Nephron progenitor cell (in vitro differentiated cells): ENCODE measurements at regions not wholly inside any gene's neighbourhood (a gene's known extent, or its start where the extent isn't known, plus 50 kb on each side); places are given as distances from the start of the nearest gene placed in this dataset.
"Not testable (repeated sequence)": the region's sequence is repeated elsewhere in the genome, so short reads cannot be mapped to it uniquely, and the experiment has no call there.

Experiments
- DNase-seq: peaks from one replicate; pipeline ENCODE4 v3.0.0; 2021
- H3K27ac Mint-ChIP-seq: 2 replicates; pipeline ENCODE4 v1.8.0; 2021; ENCODE audit warnings: mild to moderate bottlenecking, moderate library complexity, mixed read lengths
- H3K27me3 Mint-ChIP-seq: 2 replicates; pipeline ENCODE4 v1.8.0; 2021; ENCODE audit warnings: mild to moderate bottlenecking, low read depth, mixed read lengths; ENCODE audit not compliant: poor library complexity
- H3K36me3 Mint-ChIP-seq: 2 replicates; pipeline ENCODE4 v1.8.0; 2021; ENCODE audit warnings: low read depth, mixed read lengths
- H3K4me1 Mint-ChIP-seq: 2 replicates; pipeline ENCODE4 v1.8.0; 2021; ENCODE audit warnings: mixed read lengths
- H3K4me3 Mint-ChIP-seq: 2 replicates; pipeline ENCODE4 v1.8.0; 2021; ENCODE audit warnings: mild to moderate bottlenecking, moderate library complexity, mixed read lengths
- H3K9me3 Mint-ChIP-seq: 2 replicates; pipeline ENCODE4 v1.8.0; 2021; ENCODE audit warnings: mild to moderate bottlenecking, moderate library complexity, mixed read lengths
- TF ChIP-seq, protein P1 (sequence below): fragments of 200-600 bp; sonication (generic); IDR thresholded peaks from 2 replicates; pipeline ENCODE4 v1.5.0; 2021; ENCODE audit warnings: antibody characterized with exemption

DNA sequence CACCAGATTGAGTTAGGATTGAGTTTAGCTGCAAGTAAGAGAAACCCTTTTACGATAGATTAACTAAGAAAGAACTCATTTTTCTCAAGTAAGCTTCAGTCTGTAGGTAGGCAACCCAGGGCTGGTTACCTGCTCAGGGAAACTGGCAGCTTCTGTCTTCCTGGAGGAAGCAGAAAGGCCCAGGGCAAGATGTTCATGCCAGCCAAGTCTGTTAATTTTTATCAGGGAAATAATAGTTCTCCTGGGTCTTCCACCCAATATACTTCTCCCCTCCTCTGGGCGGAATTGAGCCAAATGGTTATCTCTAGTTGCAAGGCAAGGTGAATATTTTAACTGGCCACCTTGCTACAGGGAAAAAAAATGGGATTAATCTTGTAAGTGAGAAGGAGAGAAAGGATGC, 98.2 kb downstream of the UTRN start:
- no peak for DNase-seq
- Mint-ChIP-seq H3K27ac (no peak overlapping the region), H3K9me3 (peaks cover 37% of the 10 kb centered on the region), H3K27me3 (no peaks in the 10 kb centered on the region), H3K4me3 (no peak overlapping the region), H3K36me3 (peaks cover 35% of the 10 kb centered on the region), H3K4me1 (no peaks in the 10 kb centered on the region)
- TF ChIP-seq, protein P1, sequence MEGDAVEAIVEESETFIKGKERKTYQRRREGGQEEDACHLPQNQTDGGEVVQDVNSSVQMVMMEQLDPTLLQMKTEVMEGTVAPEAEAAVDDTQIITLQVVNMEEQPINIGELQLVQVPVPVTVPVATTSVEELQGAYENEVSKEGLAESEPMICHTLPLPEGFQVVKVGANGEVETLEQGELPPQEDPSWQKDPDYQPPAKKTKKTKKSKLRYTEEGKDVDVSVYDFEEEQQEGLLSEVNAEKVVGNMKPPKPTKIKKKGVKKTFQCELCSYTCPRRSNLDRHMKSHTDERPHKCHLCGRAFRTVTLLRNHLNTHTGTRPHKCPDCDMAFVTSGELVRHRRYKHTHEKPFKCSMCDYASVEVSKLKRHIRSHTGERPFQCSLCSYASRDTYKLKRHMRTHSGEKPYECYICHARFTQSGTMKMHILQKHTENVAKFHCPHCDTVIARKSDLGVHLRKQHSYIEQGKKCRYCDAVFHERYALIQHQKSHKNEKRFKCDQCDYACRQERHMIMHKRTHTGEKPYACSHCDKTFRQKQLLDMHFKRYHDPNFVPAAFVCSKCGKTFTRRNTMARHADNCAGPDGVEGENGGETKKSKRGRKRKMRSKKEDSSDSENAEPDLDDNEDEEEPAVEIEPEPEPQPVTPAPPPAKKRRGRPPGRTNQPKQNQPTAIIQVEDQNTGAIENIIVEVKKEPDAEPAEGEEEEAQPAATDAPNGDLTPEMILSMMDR, result no peak

DNA sequence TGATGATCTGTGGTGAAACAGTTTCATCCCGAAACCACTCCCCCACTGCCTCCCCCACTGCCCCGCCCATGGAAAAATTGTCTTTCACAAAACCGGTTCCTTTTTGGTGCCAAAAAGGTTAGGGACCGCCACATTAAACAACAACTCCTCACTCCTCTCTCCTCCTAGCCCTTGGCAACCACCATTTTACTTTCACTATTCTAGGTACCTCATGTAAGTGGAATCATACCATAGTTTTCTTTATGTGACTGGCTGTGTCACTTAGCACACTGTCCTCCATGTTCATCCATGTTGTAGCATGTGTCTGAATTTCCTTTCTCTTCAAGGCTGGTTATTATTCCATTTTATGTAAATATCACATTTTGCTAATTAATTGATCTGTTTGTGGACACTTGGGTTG, 99.3 kb downstream of the UTRN start:
- no peak overlapping the region for H3K4me3 Mint-ChIP-seq
- H3K27ac Mint-ChIP-seq, result no peak overlapping the region
- H3K9me3 Mint-ChIP-seq, result peaks cover 32% of the 10 kb centered on the region
- DNase-seq, result no peak
- TF ChIP-seq, protein P1, result no peak
- H3K27me3 Mint-ChIP-seq, result no peaks in the 10 kb centered on the region
- H3K36me3 Mint-ChIP-seq, result peaks cover 29% of the 10 kb centered on the region
- peaks cover 4% of the 10 kb centered on the region for H3K4me1 Mint-ChIP-seq

DNA sequence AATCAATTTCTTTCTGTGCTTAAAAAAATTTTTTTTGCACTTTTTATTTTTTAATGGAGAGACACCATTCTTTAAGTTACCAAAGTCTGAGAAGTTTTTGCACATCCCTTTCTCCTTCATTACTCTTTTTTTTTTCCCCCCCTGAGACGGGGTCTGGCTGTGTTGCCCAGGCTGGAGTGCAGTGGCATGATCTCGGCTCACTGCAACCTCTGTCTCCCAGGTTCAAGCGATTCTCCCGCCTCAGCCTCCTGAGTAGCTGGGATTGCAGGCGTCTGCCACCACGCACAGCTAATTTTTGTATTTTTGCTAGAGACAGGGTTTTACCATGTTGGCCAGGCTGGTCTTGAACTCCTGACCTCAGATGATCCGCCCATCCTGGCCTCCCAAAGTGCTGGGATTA, 104.3 kb downstream of the UTRN start:
- not testable (repeated sequence) for DNase-seq, H3K4me3 Mint-ChIP-seq, H3K27me3 Mint-ChIP-seq, H3K27ac Mint-ChIP-seq, H3K36me3 Mint-ChIP-seq, H3K9me3 Mint-ChIP-seq
- peaks cover 10% of the 10 kb centered on the region for H3K4me1 Mint-ChIP-seq

DNA sequence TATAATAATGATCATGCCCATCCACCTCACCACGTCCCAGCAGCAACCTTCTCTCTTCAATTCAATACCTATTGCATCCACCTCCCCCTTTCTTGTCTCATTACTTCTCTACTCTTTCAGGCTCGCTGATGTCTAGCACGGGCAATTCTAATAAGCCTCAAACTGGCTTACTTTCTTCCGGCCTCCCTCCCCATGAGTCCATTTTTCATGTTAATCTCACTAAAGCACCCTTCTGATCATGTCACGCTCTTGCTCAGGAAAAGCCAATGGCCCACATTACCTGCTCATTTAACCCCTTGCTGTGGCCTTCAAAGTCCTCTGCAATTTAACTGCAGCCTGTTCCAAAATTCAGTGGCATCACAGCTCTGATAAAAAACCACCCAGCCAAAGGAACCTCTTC, 105.1 kb downstream of the UTRN start:
- no peak overlapping the region for H3K4me3 Mint-ChIP-seq
- H3K27ac Mint-ChIP-seq, result peak overlapping the region; percentile 4
- TF ChIP-seq, protein P1, result no peak
- no peaks in the 10 kb centered on the region for H3K36me3 Mint-ChIP-seq
- no peaks in the 10 kb centered on the region for H3K9me3 Mint-ChIP-seq
- no peaks in the 10 kb centered on the region for H3K27me3 Mint-ChIP-seq
- H3K4me1 Mint-ChIP-seq, result peaks cover 10% of the 10 kb centered on the region
- DNase-seq, result no peak

DNA sequence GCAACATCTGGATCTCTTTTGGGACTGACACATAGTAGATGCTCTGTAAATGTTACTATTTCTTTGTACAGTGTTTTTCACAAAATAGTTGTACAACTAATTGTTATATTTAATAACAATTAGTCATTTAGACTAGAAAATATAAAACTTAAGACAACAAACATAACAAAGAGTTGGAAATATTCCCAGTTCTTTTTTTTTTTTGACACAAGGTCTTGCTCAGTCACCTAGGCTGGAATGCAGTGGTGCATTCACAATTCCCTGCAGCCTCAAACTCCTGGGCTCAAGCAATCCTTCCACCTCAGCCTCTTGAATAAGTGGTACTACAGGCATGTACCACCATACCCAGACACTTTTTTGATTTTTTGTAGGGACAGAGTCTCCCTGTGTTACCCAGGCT, 105.8 kb downstream of the UTRN start:
- no peak for DNase-seq
- TF ChIP-seq, protein P1, result no peak
- Mint-ChIP-seq H3K36me3 (peaks cover under 1% of the 10 kb centered on the region), H3K4me1 (peaks cover 10% of the 10 kb centered on the region), H3K27ac (no peak overlapping the region), H3K4me3 (no peak overlapping the region), H3K9me3 (no peaks in the 10 kb centered on the region), H3K27me3 (no peaks in the 10 kb centered on the region)

DNA sequence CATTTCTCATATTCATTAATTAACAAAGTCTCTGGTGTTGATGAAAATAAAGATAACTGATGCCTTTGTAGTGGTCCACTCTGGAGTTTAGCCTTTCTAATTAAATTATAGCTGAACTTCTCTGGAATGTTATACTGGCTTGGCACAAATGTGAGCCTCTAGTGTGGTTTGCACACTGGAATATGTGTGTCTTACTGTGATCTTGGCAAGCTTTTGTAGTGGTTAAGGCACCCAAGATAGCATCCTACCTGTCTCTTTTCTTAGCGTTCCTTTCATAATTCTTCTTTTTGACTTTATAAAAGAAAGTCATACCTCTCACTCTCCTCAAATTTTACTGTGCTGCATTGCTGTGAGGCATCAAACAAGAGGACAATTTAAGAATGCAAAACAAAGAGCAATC, 107.4 kb downstream of the UTRN start:
- Mint-ChIP-seq H3K9me3 (peaks cover 16% of the 10 kb centered on the region), H3K27ac (no peak overlapping the region), H3K36me3 (peaks cover 12% of the 10 kb centered on the region), H3K27me3 (no peaks in the 10 kb centered on the region), H3K4me1 (peaks cover 10% of the 10 kb centered on the region), H3K4me3 (no peak overlapping the region)
- DNase-seq, result no peak
- TF ChIP-seq, protein P1, result no peak
